ENCODE measurements at regions not wholly inside any gene's neighbourhood (a gene's known extent, or its start where the extent isn't known, plus 50 kb on each side); places are given as distances from the start of the nearest gene placed in this dataset.

DNA sequence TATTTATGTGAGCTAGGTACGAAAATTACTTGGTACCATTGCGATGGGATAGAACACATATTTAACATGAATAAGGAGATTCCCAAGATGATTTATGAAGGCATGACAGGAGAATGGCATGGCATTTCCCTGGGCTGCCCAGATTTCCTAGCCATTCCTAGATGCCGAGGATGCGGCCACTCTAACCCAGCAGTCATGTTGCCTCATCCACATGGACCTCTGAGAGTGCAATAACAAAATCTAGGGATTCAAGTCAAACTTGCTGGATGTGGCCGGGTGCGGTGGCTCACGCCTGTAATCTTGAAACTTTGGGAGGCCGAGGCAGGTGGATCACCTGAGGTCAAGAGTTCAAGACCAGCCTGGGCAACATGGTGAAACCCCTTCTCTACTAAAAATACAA is 110.8 kb upstream of the ARL4C start:
- TF ChIP-seq, protein P1, sequence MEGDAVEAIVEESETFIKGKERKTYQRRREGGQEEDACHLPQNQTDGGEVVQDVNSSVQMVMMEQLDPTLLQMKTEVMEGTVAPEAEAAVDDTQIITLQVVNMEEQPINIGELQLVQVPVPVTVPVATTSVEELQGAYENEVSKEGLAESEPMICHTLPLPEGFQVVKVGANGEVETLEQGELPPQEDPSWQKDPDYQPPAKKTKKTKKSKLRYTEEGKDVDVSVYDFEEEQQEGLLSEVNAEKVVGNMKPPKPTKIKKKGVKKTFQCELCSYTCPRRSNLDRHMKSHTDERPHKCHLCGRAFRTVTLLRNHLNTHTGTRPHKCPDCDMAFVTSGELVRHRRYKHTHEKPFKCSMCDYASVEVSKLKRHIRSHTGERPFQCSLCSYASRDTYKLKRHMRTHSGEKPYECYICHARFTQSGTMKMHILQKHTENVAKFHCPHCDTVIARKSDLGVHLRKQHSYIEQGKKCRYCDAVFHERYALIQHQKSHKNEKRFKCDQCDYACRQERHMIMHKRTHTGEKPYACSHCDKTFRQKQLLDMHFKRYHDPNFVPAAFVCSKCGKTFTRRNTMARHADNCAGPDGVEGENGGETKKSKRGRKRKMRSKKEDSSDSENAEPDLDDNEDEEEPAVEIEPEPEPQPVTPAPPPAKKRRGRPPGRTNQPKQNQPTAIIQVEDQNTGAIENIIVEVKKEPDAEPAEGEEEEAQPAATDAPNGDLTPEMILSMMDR (IDR thresholded peaks at IDR 0.05; ENCODE audit: poor library complexity, severe bottlenecking): no peak
- no peak for TF ChIP-seq TAF1 (IDR thresholded peaks at IDR 0.05; ENCODE audit: low read depth)
- TF ChIP-seq RAD21 (conservative IDR thresholded peaks at IDR 0.05): no peak
- no peak for TF ChIP-seq EZH2 (IDR thresholded peaks at IDR 0.05; ENCODE audit: borderline replicate concordance, insufficient read depth, low read length, poor library complexity, severe bottlenecking)
- TF ChIP-seq SMC3 (conservative IDR thresholded peaks at IDR 0.05; ENCODE audit: poor library complexity): no peak
- no peak for TF ChIP-seq POLR2AphosphoS5 (IDR thresholded peaks at IDR 0.05)
